ENCODE measurements at regions not wholly inside any gene's neighbourhood (a gene's known extent, or its start where the extent isn't known, plus 50 kb on each side); places are given as distances from the start of the nearest gene placed in this dataset.
"Not testable (repeated sequence)": the region's sequence is repeated elsewhere in the genome, so short reads cannot be mapped to it uniquely, and the experiment has no call there.

DNA sequence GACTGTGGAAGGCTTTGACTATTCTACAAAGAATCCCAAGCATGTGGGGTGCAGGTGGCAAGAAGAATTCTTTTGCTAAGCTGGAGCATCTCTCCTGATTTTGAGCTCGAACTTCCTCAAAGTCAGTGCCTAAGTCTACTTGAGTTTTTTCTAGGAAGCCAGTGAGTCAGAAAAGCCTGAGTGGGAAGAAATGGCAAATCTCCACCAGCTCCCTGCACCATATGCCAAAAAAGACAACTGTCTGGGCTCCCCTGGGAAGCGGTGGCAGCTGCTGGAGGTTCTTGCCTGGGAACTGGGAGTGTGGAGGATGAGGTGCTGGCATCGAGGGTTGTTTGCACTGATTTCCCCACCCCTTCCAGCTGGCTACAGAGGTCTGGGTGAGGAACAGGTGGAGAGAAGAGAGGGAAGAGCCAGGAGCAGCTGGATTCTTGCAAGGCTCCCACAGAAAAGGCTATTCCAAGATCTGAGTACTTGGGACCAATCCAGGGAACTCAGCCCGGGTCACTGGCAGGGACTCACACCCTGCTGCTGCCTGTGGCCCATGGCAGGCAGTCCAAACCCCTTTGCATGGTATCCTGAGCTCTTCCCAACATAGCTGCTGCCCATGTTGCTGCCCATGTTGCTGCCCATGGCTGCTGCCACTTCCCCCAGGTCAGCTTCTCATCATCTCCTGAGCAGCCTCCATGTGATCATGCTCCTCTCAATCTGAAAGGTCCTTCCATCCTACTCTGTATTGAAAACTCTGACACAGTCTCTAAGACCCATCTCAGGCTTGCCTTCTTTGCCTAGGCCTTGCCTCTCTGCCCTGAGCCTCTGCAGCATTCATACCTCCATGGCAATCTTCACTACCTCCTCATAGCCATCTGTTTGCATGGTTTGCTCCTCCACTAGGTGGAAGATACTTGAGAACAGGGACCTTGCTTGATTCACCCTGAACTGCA is 128.3 kb upstream of the SPATS2L start:
- Mint-ChIP-seq H3K36me3 (peaks cover 2% of the 10 kb centered on the region), H3K27ac (no peak overlapping the region), H3K27me3 (peaks cover 1% of the 10 kb centered on the region), H3K4me3 (no peak overlapping the region), H3K9me3 (peaks cover 0 to 3% (median 0%) of the 10 kb centered on the region in 3 donors), H3K4me1 (no peaks in the 10 kb centered on the region)

DNA sequence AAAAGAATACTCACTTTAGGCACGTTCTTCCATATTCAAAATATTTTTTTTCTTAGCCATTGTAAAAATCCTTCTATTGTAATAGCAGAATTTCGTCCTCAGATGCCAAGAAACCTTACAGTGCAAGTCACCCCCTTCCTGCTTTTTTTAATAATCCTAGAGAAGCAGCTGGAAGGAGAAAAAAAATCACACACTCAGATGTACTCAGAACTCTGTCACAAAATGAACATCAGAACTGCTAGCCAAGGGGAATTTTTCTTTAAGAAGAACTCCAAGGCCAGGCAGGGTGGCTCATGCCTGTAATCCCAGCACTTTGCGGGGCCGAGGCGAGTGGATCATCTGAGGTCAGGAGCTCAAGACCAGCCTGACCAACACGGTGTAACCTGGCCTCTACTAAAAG is 127.3 kb upstream of the SPATS2L start:
- H3K36me3 Mint-ChIP-seq = peaks cover 2% of the 10 kb centered on the region
- peaks cover 0 to 3% (median 0%) of the 10 kb centered on the region in 3 donors for H3K9me3 Mint-ChIP-seq
- H3K27ac Mint-ChIP-seq = no peak overlapping the region
- no peak overlapping the region for H3K4me3 Mint-ChIP-seq
- H3K27me3 Mint-ChIP-seq = peaks cover 1% of the 10 kb centered on the region
- no peaks in the 10 kb centered on the region for H3K4me1 Mint-ChIP-seq

DNA sequence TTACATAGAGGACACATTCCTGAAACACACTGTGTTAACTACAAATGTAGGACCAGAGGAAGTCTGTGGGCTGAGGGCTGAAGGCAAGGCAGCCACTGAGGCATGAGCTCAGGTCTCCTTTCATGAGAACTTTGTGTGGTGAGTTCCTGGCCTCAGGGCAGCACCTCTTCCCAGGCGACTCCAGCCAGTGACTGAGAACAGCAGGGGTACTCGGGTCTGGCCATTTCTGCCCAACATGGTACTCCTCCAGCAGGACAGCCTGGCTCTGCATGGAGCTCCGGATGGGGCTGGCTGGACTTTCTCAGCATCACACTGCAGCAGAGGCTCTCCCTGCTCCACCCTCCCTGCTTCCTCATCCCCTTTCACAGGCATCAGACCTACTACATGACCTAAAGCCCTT is 125.5 kb upstream of the SPATS2L start:
- Mint-ChIP-seq H3K27me3 (peaks cover 5% of the 10 kb centered on the region), H3K27ac (no peak overlapping the region), H3K36me3 (peaks cover 2% of the 10 kb centered on the region), H3K4me1 (no peaks in the 10 kb centered on the region), H3K4me3 (no peak overlapping the region), H3K9me3 (peaks cover 0 to 2% (median 0%) of the 10 kb centered on the region in 3 donors)

DNA sequence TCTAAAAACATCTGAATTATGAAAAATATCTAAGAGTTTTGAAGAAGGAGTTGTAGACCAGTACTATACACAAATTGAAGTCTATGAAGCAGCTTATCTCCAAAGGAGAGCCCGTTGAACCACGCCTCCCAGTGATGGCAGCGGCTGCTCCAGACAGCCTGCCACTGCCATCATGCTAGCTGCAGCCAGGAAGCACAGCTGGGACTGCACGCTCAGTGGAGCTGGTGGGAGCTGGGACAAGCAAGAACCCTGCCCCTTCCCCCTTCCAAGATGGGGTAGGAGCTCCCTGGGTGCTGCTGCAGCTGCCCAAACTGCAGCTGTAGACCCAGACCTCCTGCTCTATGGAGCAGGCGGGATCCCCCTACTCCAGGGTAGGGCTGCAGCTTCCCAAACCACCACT is 124.7 kb upstream of the SPATS2L start:
- H3K9me3 Mint-ChIP-seq = no peaks in the 10 kb centered on the region
- H3K36me3 Mint-ChIP-seq = peaks cover 2% of the 10 kb centered on the region
- H3K4me3 Mint-ChIP-seq = no peak overlapping the region
- no peaks in the 10 kb centered on the region for H3K4me1 Mint-ChIP-seq
- H3K27ac Mint-ChIP-seq = no peak overlapping the region
- H3K27me3 Mint-ChIP-seq = peaks cover 5% of the 10 kb centered on the region

DNA sequence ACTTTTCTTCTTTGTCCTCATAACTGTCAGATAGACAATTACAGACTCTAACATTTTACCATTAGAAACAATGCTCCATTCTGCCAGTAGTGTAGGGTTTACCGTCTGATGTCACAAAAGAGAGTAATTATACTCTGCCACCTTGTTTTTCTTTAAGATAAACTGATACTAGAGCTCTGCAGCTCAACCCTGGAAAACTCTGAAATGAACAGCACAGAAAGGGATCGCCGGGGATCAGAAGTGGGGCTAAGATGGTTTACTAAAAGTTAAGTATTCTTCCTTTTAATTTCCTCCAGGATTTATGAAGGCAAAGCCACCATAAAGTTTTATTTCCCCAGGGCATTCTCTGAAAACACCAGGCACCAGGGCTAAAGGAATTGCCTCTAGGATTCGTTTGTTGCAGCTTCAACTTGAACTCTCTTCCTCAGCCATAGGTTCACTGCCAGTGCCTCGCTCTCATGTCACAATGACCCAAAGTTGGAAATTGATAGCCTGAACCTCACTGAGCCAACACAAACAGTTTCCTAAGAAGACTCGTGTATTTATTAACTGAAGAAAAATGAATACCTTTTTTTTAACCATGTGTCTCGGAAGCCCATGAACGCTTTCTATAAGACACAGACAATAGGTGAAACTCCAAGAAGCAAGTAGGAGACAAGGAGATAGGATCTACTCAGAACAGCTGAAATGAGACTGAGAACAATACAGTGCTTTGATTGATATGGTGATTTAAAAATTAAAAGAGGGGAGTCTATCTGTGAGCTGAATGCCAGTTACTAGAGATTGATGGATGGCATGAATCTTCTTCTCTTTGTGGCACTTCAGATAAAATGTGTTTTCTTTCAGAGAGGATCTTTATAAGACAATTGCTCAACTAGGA is 121.5 kb upstream of the SPATS2L start:
- H3K9me3 Mint-ChIP-seq = no peaks in the 10 kb centered on the region

DNA sequence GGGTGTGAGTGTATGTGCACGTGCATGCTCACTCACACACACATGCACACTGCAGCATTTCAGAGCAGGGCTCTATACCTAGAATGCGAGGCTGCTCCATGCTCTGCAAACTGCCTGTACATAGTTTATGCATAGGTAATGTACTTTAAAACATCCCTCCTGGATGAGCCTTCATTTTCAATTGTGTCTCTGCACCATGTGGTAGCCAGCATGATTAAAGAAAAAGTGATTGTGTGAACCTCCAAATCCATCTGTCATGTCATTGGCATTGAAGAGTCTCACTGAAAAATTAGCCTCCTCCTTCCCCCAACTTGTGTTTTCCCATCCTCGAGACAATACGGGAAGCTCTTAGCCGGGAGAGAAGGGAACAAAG is 120.9 kb upstream of the SPATS2L start:
- H3K27me3 Mint-ChIP-seq = peaks cover 5% of the 10 kb centered on the region
- no peaks in the 10 kb centered on the region for H3K4me1 Mint-ChIP-seq
- no peaks in the 10 kb centered on the region for H3K36me3 Mint-ChIP-seq
- no peaks in the 10 kb centered on the region for H3K9me3 Mint-ChIP-seq
- H3K27ac Mint-ChIP-seq = no peak overlapping the region
- no peak overlapping the region for H3K4me3 Mint-ChIP-seq

More for the DNA sequence above, 121.5 kb upstream of the SPATS2L start:
- Mint-ChIP-seq H3K4me1 (no peaks in the 10 kb centered on the region), H3K4me3 (no peak overlapping the region), H3K27me3 (peaks cover 5% of the 10 kb centered on the region), H3K27ac (no peak overlapping the region), H3K36me3 (no peaks in the 10 kb centered on the region)

DNA sequence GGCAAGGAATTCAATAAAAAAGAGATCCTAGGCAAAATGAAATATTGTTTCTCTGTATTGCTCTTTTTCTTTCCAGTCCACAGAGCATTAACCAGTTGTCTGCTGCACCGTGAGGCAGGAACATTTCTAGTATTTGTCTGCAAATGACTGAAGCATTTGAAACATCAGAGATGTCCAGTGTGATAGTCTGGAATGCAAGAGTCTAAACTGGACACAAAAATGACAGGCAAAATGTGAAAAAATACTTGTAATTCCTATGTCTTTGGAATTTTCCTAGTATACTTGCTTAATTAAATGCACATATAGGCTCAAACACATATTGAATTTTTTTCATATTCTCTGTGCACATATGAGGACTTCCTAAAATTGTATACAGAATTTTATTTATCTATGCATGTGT is 120.5 kb upstream of the SPATS2L start:
- Mint-ChIP-seq H3K27ac (no peak overlapping the region), H3K27me3 (peaks cover 5% of the 10 kb centered on the region), H3K4me3 (no peak overlapping the region), H3K36me3 (no peaks in the 10 kb centered on the region), H3K9me3 (no peaks in the 10 kb centered on the region), H3K4me1 (no peaks in the 10 kb centered on the region)

DNA sequence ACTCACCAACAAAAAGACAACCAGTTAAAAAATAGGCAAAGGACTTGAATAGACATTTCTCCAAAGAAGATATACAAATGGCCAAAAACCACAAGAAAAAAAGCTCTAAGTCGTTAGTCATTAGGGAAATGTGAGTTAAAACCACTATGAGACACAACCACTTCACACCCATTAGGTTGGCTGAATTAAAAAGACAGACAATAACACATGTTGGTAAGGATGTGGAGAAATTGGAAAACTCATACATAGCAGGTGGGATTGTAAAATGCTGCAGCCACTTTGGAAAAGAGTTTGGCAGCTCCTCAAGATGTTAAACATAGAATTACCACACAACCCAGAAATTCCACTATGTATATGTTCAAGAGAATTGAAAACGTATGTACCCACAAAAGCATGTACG is 117.6 kb upstream of the SPATS2L start:
- peaks cover 4% of the 10 kb centered on the region for H3K27me3 Mint-ChIP-seq
- no peaks in the 10 kb centered on the region for H3K36me3 Mint-ChIP-seq
- H3K4me1 Mint-ChIP-seq = peaks cover 0 to 3% (median 3%) of the 10 kb centered on the region in 3 donors
- H3K27ac Mint-ChIP-seq = no peak overlapping the region
- no peak overlapping the region for H3K4me3 Mint-ChIP-seq
- H3K9me3 Mint-ChIP-seq = no peaks in the 10 kb centered on the region

DNA sequence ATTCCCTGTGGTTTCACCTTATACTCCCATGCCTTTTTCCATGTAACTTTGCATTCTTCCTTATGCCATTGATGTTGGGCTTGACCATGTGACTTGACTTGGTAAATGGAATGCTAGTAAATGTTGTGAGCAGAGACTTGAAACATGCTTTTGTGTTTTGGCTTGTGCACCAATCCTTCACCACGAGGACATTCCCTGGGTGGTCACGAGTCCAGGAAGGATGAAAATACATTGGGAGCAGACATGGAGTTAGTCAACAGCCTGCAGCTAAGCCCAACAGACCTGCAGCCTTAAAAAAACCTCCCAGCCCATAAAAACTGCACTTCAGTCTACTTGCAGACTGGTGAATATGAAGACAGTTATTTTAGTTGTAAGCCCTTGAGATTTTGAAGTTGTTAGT is 116.5 kb upstream of the SPATS2L start:
- H3K4me1 Mint-ChIP-seq = peaks cover 0 to 4% (median 3%) of the 10 kb centered on the region in 3 donors
- peaks cover 4% of the 10 kb centered on the region for H3K27me3 Mint-ChIP-seq
- H3K4me3 Mint-ChIP-seq = no peak overlapping the region
- H3K27ac Mint-ChIP-seq = no peak overlapping the region
- H3K36me3 Mint-ChIP-seq = no peaks in the 10 kb centered on the region
- no peaks in the 10 kb centered on the region for H3K9me3 Mint-ChIP-seq

DNA sequence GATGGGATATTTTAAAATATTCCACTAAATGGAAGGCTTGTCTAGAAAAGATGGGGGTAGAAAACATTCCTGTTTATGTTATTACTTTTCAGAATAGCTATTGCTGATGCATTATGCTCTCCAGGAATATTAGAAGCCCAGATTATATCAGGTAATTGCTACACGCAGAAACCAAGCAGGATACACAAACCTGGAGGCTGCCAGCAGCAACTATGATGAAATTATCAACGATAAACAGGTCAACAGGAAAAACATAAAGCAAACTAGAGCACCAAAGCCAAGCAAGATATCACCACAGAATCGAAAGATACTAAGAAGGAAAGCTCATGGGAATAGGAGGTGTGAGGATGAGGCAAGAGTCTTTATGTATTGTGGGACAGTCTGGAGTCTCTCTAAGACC is 113.2 kb upstream of the SPATS2L start:
- Mint-ChIP-seq H3K4me1 (peaks cover 0 to 4% (median 3%) of the 10 kb centered on the region in 3 donors), H3K36me3 (no peaks in the 10 kb centered on the region), H3K4me3 (no peak overlapping the region), H3K9me3 (no peaks in the 10 kb centered on the region), H3K27me3 (peaks cover 2% of the 10 kb centered on the region), H3K27ac (no peak overlapping the region)

DNA sequence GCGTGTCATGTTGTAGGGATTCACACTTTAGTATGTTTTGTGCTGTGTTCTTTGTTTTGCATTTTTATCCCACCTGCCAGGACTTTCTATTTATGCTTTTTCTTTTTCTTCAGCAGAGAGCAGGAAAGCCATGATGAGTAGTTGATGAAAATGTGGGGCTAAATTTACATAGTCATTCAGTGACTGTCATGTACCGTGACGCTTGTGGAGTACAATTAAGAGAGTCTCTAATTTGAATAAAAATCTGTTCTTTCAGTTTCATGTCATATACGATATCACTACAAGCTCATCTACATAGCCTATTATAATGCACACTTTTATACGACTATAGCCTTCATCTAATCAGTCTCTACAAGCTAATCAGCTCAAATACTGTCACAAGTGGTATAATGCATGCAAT is 112.7 kb upstream of the SPATS2L start:
- Mint-ChIP-seq H3K4me1 (peaks cover 0 to 4% (median 3%) of the 10 kb centered on the region in 3 donors), H3K36me3 (no peaks in the 10 kb centered on the region), H3K9me3 (no peaks in the 10 kb centered on the region), H3K4me3 (no peak overlapping the region), H3K27me3 (peaks cover 2% of the 10 kb centered on the region), H3K27ac (no peak overlapping the region)

DNA sequence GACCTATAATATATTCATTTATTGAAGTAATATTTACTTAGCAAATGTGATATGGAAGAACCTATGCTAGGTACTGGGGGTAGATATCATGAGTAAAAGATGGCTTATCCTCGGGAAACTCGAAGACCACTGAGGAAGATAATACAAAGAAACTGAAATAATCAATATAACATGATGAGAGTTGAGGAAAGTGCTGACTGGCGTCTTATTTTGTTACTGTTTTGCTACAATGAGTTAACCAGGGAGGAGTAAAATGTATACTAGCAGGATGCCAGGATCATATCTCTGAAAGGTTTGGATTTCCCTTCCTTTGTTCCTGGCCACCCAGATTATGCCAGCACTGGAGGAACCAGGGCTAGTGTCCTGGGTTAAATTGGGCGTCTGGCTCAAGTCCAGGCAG is 111.7 kb upstream of the SPATS2L start:
- H3K27me3 Mint-ChIP-seq = peaks cover 2% of the 10 kb centered on the region
- no peak overlapping the region for H3K27ac Mint-ChIP-seq
- no peak overlapping the region for H3K4me3 Mint-ChIP-seq
- H3K4me1 Mint-ChIP-seq = peaks cover 0 to 4% (median 3%) of the 10 kb centered on the region in 3 donors
- H3K9me3 Mint-ChIP-seq = peaks cover 0 to 2% (median 0%) of the 10 kb centered on the region in 3 donors
- H3K36me3 Mint-ChIP-seq = no peaks in the 10 kb centered on the region

DNA sequence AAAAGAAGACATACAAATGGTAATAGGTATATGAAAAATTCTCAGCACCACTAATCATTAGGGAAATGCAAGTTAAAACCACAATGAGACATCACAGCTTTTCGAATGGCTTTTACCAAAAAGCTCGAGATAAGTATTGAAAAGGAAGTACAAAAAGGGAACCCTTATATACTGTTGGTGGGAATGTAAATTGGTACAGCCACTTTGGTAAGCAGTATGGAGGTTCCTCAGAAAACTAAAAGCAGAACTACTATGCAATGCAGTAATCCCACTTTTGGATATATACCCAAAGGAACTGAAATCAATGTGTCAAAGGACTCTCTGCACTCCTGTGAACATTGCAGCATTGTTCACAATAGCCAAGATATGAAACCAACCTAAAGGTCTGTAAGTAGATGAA is 107.5 kb upstream of the SPATS2L start:
- Mint-ChIP-seq H3K27me3 (peaks cover 4% of the 10 kb centered on the region), H3K27ac (no peak overlapping the region), H3K4me3 (no peak overlapping the region), H3K36me3 (no peaks in the 10 kb centered on the region), H3K9me3 (peaks cover 0 to 2% (median 0%) of the 10 kb centered on the region in 3 donors), H3K4me1 (peaks cover 0 to under 1% (median 0%) of the 10 kb centered on the region in 3 donors)

DNA sequence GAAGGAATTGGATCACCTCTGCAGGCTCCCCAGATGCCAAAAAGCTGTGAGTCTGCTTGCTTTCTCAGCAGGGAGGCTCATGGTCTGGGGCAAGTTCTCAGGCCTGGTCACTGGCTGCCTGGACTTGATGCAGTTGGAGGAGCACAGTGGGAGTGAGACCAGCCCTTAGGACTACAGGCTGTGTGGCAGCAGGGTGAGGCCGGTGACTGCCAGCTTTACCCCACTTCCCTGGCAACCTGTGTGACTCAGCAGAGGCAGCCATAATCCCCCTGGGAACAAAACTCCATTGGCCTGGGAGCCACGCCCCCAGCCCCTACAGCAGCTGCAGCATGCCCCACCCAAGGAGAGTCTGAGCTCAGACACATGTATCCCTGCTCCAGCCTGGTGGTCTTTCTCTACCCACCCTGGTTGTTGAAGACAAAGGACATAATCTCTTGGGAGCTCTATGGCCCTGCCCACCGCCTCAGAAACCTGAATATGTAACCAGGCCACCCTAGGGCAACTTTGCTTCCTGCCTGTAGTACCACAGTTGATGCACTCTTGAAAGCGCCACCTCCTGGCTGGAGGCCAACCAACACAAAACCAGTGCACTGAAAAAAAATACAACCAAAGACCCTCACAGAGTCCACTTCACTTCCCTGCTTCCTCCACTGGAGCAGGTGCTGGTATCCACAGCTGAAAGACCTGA is 106.8 kb upstream of the SPATS2L start:
- peak overlapping the region in 1 of 3 donors; percentile 76 for H3K27ac Mint-ChIP-seq
- H3K36me3 Mint-ChIP-seq = no peaks in the 10 kb centered on the region
- H3K27me3 Mint-ChIP-seq = peaks cover 4% of the 10 kb centered on the region
- no peak overlapping the region for H3K4me3 Mint-ChIP-seq
- no peaks in the 10 kb centered on the region for H3K4me1 Mint-ChIP-seq
- peaks cover 0 to 2% (median 0%) of the 10 kb centered on the region in 3 donors for H3K9me3 Mint-ChIP-seq

DNA sequence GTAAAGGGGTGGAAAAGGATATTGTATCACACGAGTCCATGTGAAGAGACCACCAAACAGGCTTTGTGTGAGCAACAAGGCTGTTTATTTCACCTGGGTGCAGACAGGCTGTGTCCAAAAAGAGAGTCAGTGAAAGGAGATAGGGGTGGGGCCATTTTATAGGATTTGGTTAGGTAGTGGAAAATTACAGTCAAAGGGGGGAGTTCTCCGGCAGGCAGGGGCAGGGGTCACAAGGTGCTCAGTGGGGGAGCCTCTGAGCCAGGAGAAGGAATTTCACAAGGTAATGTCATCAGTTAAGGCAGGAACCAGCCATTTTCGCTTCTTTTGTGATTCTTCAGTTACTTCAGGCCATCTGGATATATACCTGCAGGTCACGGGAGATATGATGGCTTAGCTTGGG is 104.7 kb upstream of the SPATS2L start:
- H3K9me3 Mint-ChIP-seq, H3K27me3 Mint-ChIP-seq, H3K4me3 Mint-ChIP-seq, H3K27ac Mint-ChIP-seq, H3K36me3 Mint-ChIP-seq, H3K4me1 Mint-ChIP-seq: not testable (repeated sequence)

All from IgD-negative memory B cell (primary cell).